Osteocyte (in vitro differentiated cells): ENCODE measurements at regions not wholly inside any gene's neighbourhood (a gene's known extent, or its start where the extent isn't known, plus 50 kb on each side); places are given as distances from the start of the nearest gene placed in this dataset.
A peak's percentile ranks its signal among the peaks of the same experiment; 100 is the strongest.

Experiments
- DNase-seq: peaks from one replicate; pipeline ENCODE4 v3.0.0; 2021; ENCODE audit warnings: mixed read lengths; ENCODE audit not compliant: unreplicated experiment; ENCODE audit errors: extremely low spot score
- H3K27ac Mint-ChIP-seq: one replicate; pipeline ENCODE4 v1.8.0; 2021; ENCODE audit warnings: mild to moderate bottlenecking, mixed read lengths; ENCODE audit not compliant: unreplicated experiment
- H3K27me3 Mint-ChIP-seq: one replicate; pipeline ENCODE4 v1.8.0; 2021; ENCODE audit warnings: mixed read lengths; ENCODE audit not compliant: unreplicated experiment
- H3K36me3 Mint-ChIP-seq: one replicate; pipeline ENCODE4 v1.8.0; 2021; ENCODE audit warnings: mixed read lengths; ENCODE audit not compliant: unreplicated experiment
- H3K4me1 Mint-ChIP-seq: one replicate; pipeline ENCODE4 v1.8.0; 2021; ENCODE audit warnings: mixed read lengths; ENCODE audit not compliant: unreplicated experiment
- H3K4me3 Mint-ChIP-seq: one replicate; pipeline ENCODE4 v1.8.0; 2021; ENCODE audit warnings: mild to moderate bottlenecking, moderate library complexity, mixed read lengths; ENCODE audit not compliant: unreplicated experiment
- H3K9me3 Mint-ChIP-seq: one replicate; pipeline ENCODE4 v1.8.0; 2021; ENCODE audit warnings: mixed read lengths; ENCODE audit not compliant: unreplicated experiment
- CTCF ChIP-seq: fragments of 200-600 bp; sonication (generic); IDR thresholded peaks from 2 replicates; pipeline ENCODE4 v1.5.0; 2021; ENCODE audit warnings: antibody characterized with exemption, mild to moderate bottlenecking, moderate library complexity

- Mint-ChIP-seq H3K27me3 (no peaks in the 10 kb centered on the region), H3K4me1 (peaks cover 37% of the 10 kb centered on the region), H3K36me3 (peaks cover 16% of the 10 kb centered on the region), H3K27ac (no peak overlapping the region), H3K4me3 (no peak overlapping the region), H3K9me3 (peaks cover 11% of the 10 kb centered on the region)
- DNase-seq, result no peak
- TF ChIP-seq CTCF, result no peak
Measured at GRCh38 chr2:174659069-174659900, 61.7 kb upstream of the WIPF1 start.

GRCh38 chr2:174656676-174657176 is 59.1 kb upstream of the WIPF1 start:
- TF ChIP-seq CTCF, result no peak
- Mint-ChIP-seq H3K4me3 (no peak overlapping the region), H3K27ac (peak overlapping the region; percentile 34), H3K4me1 (peaks cover 21% of the 10 kb centered on the region), H3K9me3 (peaks cover 11% of the 10 kb centered on the region), H3K36me3 (peaks cover 16% of the 10 kb centered on the region), H3K27me3 (no peaks in the 10 kb centered on the region)
- DNase-seq, result no peak

GRCh38 chr2:174656035-174656434 is 58.4 kb upstream of the WIPF1 start:
- DNase-seq, result no peak
- H3K27me3 Mint-ChIP-seq, result no peaks in the 10 kb centered on the region
- no peak overlapping the region for H3K27ac Mint-ChIP-seq
- H3K9me3 Mint-ChIP-seq, result peaks cover 11% of the 10 kb centered on the region
- peaks cover 16% of the 10 kb centered on the region for H3K36me3 Mint-ChIP-seq
- no peak overlapping the region for H3K4me3 Mint-ChIP-seq
- no peak for TF ChIP-seq CTCF
- peaks cover 19% of the 10 kb centered on the region for H3K4me1 Mint-ChIP-seq

DNA sequence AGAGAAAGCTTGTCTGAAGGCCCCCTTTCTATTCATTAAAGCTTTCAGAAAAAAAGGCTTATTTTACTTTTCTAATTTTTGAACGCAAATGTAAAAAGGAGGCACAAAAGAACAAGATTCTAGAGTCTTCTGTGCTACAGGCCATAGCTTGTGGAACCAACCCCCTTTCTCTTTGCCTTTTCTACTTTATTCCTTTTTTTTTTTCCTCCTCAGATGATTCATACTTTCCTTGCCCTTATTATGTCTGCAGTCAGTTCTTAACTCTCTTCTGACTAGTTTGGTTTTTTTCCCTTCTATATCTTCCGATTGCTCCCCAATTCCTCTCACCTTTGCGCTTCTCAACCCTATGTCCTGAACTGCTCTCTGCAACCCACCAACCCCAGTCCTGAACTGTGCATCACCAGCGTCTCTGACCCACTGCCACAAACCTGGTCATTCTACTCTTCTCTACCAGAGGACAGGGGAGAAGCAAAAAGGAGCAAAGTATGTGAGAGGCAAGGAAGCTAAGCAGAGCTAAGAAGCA is 56.9 kb upstream of the WIPF1 start:
- Mint-ChIP-seq H3K4me1 (peaks cover 19% of the 10 kb centered on the region), H3K4me3 (no peak overlapping the region), H3K27me3 (no peaks in the 10 kb centered on the region), H3K27ac (peak overlapping the region; percentile 66), H3K9me3 (peaks cover 18% of the 10 kb centered on the region), H3K36me3 (peaks cover 25% of the 10 kb centered on the region)
- TF ChIP-seq CTCF, result no peak
- no peak for DNase-seq

DNA sequence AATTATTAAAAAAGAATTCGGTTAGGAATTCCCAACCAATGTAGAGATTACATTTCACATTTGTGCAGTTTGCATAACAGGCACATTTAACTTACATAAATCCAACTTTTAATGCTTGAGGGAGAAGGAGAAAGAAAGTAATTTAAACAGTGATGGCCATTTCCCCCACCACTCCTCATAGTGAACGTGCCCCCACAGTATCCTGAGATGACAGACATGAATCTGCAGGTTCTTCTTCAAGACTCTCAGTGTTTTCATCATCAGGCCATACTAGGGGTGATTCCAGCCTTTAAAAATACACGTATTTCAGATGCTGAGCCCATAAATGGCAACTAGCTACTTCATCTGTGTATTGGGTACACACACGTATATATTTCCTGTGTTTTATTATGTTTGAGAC is 51.3 kb upstream of the WIPF1 start:
- H3K9me3 Mint-ChIP-seq, result peaks cover 20% of the 10 kb centered on the region
- H3K4me1 Mint-ChIP-seq, result peaks cover 3% of the 10 kb centered on the region
- DNase-seq, result no peak
- H3K27me3 Mint-ChIP-seq, result no peaks in the 10 kb centered on the region
- no peak overlapping the region for H3K27ac Mint-ChIP-seq
- no peak for TF ChIP-seq CTCF
- no peak overlapping the region for H3K4me3 Mint-ChIP-seq
- peaks cover 31% of the 10 kb centered on the region for H3K36me3 Mint-ChIP-seq
